ENCODE measurements at regions not wholly inside any gene's neighbourhood (a gene's known extent, or its start where the extent isn't known, plus 50 kb on each side); places are given as distances from the start of the nearest gene placed in this dataset.

- H2BK15ac ChIP-seq (ENCODE audit: low read depth, low read length): no peak overlapping the region
- H3K9me1 ChIP-seq (ENCODE audit: insufficient read depth, low read length): no peaks in the 10 kb centered on the region
- no peak overlapping the region for H2BK120ac ChIP-seq (ENCODE audit: low read depth, low read length)
- no peak overlapping the region for H3K4ac ChIP-seq (ENCODE audit: low read depth, low read length)
- H2AK9ac ChIP-seq (replicated peaks; ENCODE audit: low read depth, low read length, poor library complexity): no peak overlapping the region
- H3K56ac ChIP-seq (ENCODE audit: extremely low read depth, insufficient read depth, low read length): no peak overlapping the region
- no peak overlapping the region for H2AFZ ChIP-seq (replicated peaks; ENCODE audit: low read length, poor library complexity)
- H3K4me1 ChIP-seq (ENCODE audit: control insufficient read depth, insufficient read depth, low read length): no peaks in the 10 kb centered on the region
- H3K27me3 ChIP-seq (ENCODE audit: control insufficient read depth, insufficient read depth, low read length): no peaks in the 10 kb centered on the region; the same call in 1 of the 2 replicates
- no peak overlapping the region for H2AK5ac ChIP-seq (ENCODE audit: low read depth, low read length)
- H2BK20ac ChIP-seq (ENCODE audit: low read depth, low read length): no peak overlapping the region
- H3K14ac ChIP-seq (replicated peaks; ENCODE audit: low read depth, low read length): no peak overlapping the region
- H3K79me1 ChIP-seq (ENCODE audit: low read depth in 1 of 2, low read length in 2 of 2): no peaks in the 10 kb centered on the region
- no peak for ATAC-seq (ENCODE audit: low read depth)
- POLR2A ChIA-PET (ENCODE audit: unreplicated experiment): no interaction called here
- H2BK5ac ChIP-seq (ENCODE audit: low read depth, low read length, poor library complexity, severe bottlenecking): no peak overlapping the region
- in situ Hi-C loops (cut with MboI; ENCODE audit: low sequenced_read_pairs) (no loop called here), intact Hi-C loops (cut with micrococcal nuclease) (no loop called here), dilution Hi-C loops (cut with HindIII; ENCODE audit: low sequenced_read_pairs, unreplicated experiment) (no loop called here)
- no peak overlapping the region for H3K4me3 ChIP-seq (ENCODE audit: insufficient read depth, low read depth, low read length)
- WGBS, 2 experiments (ENCODE audit: extremely low coverage in 2 of 2, insufficient read length in 1 of 2): no CpG with 5 or more reads among the region's 1 CpG
- CTCF ChIA-PET: no interaction called here
- H4K5ac ChIP-seq (ENCODE audit: low read depth, low read length): no peak overlapping the region
- no peak overlapping the region for H4K8ac ChIP-seq (ENCODE audit: low read depth in 2 of 2, low read length in 2 of 2)
- H3K18ac ChIP-seq (ENCODE audit: low read depth, low read length): no peak overlapping the region
- no peaks in the 10 kb centered on the region for H3K9me3 ChIP-seq (ENCODE audit: control insufficient read depth, insufficient read depth, low read length)
- no peak overlapping the region for H3K23ac ChIP-seq (ENCODE audit: low read depth, low read length)
- H3K9ac ChIP-seq (ENCODE audit: low read depth, low read length): no peak overlapping the region
- no TSS peak for BruUV-seq (replicated peaks)
- no peaks in the 10 kb centered on the region for H3K36me3 ChIP-seq (ENCODE audit: control insufficient read depth, insufficient read depth, low read length)
- no peak overlapping the region for H3K4me2 ChIP-seq (ENCODE audit: low read depth, low read length)
- no peak overlapping the region for H4K91ac ChIP-seq (ENCODE audit: insufficient read depth, low read depth, low read length)
- H3K27ac ChIP-seq (ENCODE audit: insufficient read depth, low read length): no peak overlapping the region
- TF ChIP-seq RAD21 (IDR thresholded peaks at IDR 0.05; ENCODE audit: low read length) (no peak), CEBPB (IDR thresholded peaks at IDR 0.05; ENCODE audit: low read depth, low read length) (no peak), RCOR1 (IDR thresholded peaks at IDR 0.05; ENCODE audit: insufficient replicate concordance, low read length) (no peak), MXI1 (IDR thresholded peaks at IDR 0.05; ENCODE audit: borderline replicate concordance, low read depth, low read length) (no peak), USF2 (IDR thresholded peaks at IDR 0.05; ENCODE audit: low read depth, low read length) (no peak), MAFK (IDR thresholded peaks at IDR 0.05; ENCODE audit: low read depth, low read length) (no peak), POLR2A (IDR thresholded peaks at IDR 0.05; ENCODE audit: low read depth, low read length) (no peak), RFX5 (IDR thresholded peaks at IDR 0.05; ENCODE audit: low read depth, low read length) (no peak), MAZ (IDR thresholded peaks at IDR 0.05; ENCODE audit: borderline replicate concordance, low read depth, low read length) (no peak), NFE2L2 (IDR thresholded peaks at IDR 0.05; ENCODE audit: low read depth, low read length) (no peak), BHLHE40 (IDR thresholded peaks at IDR 0.05; ENCODE audit: low read depth, low read length) (no peak), ELK1 (IDR thresholded peaks at IDR 0.05; ENCODE audit: borderline replicate concordance, low read depth, low read length) (no peak), SMC3 (IDR thresholded peaks at IDR 0.05; ENCODE audit: low read depth, low read length) (no peak), CHD1 (IDR thresholded peaks at IDR 0.05; ENCODE audit: low read depth, low read length) (no peak), FOS (IDR thresholded peaks at IDR 0.05; ENCODE audit: low read depth, low read length) (no peak), CTCF (conservative IDR thresholded peaks at IDR 0.05; ENCODE audit: low read depth, low read length) (no peak)
- DNase-seq: no peak
- no peaks in the 10 kb centered on the region for H4K20me1 ChIP-seq (ENCODE audit: insufficient read depth, low read length)
These were observed 144.4 kb upstream of the SESN3 start for GRCh38 chr11:95375451-95375850.

Data from IMR-90 (cell line).